SH-SY5Y (cell line): ENCODE measurements at regions not wholly inside any gene's neighbourhood (a gene's known extent, or its start where the extent isn't known, plus 50 kb on each side); places are given as distances from the start of the nearest gene placed in this dataset.

Experiments used
- GATA2 ChIP-seq: IDR thresholded peaks from 2 replicates; pipeline ENCODE4 v1.6.1; 2011; ENCODE audit warnings: mild to moderate bottlenecking, low read depth, low read length
- GATA3 ChIP-seq: IDR thresholded peaks from 2 replicates; pipeline ENCODE4 v1.6.1; 2011; ENCODE audit warnings: low read depth, mild to moderate bottlenecking, low read length, moderate library complexity

DNA sequence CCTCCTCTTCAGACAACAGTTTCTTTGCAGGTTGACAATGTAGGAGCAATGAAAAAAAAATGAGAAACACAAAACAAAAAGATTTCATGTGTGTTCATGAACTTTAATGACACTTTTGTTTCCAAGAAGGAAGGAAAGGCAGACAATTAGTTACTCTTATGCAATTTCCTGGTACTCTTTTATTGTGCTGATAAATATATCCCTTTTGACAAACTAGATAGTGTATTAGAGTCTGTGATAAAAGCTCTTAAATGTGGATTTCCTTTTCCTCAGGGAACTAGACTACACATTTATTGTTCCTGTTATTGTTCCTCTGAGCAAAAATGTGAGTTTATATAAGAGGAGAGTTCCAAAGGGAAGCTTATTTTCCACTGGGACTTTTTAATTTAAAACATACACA is 188.7 kb upstream of the NRXN1 start:
- no peak for TF ChIP-seq GATA2
- TF ChIP-seq GATA3, result no peak
